ENCODE measurements at regions not wholly inside any gene's neighbourhood (a gene's known extent, or its start where the extent isn't known, plus 50 kb on each side); places are given as distances from the start of the nearest gene placed in this dataset.

DNA sequence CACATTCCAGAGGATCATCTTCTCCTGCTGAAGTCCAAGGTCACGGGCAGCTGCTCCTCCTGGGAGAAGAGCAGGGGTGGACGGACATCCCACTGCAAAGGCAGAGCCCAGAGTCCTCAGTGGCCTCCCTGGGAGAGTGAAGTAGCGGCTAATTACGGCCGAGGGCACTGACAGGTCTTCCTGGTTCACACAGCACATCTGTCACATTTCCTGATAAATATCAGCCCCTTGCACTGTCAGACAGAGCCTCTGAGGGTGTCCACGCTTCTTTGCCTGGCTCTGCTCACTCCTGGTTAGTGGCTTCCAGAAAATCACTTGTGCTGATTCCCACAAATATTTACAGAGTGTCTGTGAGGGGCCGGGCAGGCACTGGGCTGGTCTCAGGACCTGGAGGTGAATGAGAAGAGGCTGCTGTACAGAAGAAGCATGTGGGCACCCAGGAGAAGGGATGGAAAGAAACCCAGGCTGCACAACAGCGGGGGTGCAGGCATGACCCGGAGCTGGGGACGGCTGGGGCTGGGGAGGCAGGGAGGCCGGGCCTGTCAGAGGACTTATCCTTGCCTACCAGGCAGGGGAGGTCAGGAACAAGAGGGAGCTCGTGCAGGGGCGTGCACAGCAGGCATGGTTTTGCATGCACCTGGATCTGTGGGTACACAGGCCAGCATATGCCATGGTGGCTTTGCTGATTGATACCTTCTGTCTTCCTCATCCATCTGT, 258.2 kb upstream of the TNRC6C start:
- no peak for DNase-seq (ENCODE audit: low read depth)

DNA sequence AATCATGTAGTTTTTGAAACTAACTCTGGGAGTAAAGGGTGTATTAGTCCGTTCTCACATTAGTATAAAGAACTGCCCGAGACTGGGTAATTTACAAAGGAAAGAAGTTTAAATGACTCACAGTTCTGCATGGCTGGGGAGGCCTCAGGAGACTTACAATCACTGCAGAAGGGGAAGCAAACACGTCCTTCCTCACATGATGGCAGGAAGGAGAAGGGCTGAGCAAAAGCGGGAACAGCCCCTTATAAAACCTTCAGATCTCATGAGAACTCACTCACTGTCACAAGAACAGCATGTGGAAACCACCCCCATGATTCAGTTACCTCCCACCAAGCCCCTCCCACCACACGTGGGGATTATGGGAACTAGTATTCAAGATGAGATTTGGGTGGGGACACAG, 256.5 kb upstream of the TNRC6C start:
- no peak for DNase-seq (ENCODE audit: low read depth)

DNA sequence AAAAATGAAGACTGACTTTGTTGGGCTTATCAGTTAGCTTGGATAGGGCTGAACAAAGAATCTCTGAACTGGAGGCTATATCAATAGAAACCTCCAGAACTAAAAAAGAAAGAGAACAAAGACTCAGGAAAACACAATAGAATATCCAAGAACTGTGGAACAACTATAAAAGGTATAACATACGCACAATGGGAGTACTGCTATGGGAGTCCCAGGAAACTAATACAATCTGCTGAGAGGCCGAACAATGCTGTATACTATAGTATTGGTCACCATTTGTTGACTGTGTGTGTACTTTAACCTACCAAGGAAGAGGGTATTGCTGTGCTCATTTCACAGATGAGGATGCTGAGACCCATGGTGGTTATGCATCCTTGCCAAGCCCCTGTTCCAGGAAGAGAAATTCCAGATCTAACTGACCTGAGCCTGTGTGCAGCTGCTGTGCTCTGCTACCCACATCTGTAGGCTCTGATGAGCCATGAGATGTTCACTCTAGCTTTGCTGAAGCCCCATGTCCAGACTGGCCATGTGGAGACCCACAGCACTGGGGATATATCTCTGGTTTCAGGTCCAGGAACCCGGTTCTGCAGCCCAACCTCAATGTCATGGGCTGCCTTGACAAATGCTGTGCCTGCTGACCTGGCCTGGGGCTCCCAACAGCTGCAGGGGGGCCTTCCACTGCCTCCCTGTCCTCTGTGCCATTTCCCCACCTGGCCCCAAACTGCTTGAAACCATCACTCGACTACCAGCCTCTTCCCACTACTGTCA, 254.3 kb upstream of the TNRC6C start:
- DNase-seq (ENCODE audit: low read depth): no peak

DNA sequence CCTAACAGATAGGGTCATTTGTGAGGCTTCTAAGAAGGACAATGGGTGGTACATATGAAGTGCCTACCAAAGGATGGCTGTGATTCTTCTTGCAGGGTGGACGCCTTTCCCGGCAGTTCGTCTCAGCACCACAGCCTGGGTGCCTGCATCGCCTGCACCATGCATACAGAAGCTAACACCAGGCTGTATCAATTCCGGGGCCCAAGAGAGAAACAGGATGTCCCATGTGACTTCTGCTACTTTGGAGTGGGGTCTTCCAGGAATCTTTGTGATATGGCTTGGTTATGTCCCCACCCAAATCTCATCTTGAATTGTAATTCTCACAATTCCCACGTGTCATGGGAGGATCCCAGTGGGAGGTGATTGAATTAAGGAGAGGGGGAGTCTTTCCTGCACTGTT, 251.6 kb upstream of the TNRC6C start:
- no peak for DNase-seq (ENCODE audit: low read depth)

DNA sequence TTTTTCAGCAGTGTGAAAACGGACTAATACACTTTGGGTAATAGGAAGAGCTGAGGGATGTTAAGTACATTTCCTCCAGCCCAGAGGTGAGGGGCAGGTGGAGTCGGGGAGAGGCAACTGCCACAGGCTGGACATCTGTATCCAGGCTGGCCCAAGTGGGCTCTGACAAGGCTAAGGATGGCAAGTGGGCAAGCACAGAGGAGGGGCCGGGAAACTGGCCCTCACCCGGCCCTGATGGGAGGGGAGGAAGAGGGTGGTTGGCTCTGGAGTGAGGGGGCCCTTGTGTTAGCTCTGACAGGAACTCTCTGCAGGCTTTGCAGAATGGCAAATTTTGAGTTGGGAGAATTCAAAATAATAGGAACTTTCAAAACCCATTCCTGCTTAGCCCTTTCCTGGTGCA, 251.0 kb upstream of the TNRC6C start:
- DNase-seq (ENCODE audit: low read depth): no peak

DNA sequence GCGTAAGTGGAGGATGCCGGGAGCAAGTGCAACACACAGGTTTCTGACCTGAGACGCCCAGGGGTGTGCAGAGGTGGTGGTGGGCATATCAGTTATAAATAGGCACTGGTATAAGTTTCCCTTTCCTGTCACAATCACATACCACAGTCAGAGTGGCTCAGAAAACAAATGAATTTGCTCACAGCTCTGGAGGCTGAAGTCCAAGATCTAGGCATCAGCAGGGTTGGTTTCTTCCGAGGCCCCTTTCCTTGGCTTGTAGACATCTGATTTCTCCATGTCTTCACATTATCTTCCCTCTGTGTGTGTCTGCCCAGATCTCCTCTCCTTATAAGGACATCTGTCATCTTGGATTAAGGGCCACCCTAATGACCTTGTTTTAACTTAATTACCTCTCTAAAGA, 250.5 kb upstream of the TNRC6C start:
- no peak for DNase-seq (ENCODE audit: low read depth)

DNA sequence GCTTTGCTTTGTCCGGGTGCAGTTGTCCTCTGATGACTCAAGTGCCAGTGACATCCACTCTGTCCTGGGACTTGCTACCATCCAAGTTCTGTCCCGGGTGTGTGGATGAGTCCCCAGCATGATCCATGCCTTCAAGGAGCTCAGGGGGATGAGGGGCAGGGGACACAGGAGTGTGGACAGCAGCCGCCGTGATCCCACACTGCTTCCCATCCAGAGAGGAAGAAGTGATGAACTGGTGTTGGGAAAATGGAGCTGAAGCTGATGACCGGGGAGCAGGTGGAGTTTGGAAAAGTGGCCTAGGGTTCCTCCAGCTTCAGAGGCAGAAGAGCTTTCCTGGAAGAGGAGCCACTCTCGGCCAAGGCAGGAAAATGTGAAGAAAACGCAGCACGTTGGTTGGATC, 249.6 kb upstream of the TNRC6C start:
- DNase-seq (ENCODE audit: low read depth): no peak

DNA sequence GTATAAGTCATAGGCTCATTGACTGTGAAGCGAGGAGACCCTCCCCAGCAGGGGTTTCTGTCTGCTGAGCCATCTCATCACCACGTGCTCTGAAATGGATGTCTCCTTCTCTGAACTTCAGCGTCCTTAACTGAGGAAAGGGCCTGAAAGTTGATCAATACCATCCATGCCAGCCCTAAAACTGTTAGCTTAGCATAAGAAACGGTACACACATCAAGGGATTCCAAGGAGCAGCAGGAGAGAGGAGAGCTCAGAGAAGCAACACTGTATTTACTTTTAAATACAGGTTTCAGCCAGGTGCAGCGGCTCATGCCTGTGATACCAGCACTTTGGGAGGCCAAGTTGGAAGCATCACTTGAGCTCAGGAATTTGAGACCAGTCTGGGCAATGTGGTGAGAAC, 248.9 kb upstream of the TNRC6C start:
- DNase-seq (ENCODE audit: low read depth): no peak

DNA sequence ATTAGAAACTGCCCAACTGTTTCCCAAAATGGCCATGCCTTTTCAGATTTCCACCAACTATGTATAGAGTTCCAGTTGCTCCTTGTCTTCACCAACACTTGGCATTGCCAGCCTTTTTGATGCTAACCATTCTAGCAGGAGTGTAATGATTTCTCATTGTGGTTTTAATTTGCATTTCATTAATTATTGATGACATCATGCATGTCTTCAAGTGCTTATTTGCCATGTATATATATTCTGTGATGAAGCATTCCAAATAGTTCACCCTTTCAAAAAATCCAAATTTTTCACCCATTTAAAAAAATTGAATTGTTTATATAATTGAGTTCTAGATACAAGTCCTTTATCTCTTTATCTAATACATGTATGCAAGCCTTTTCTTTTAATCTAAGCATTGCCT, 245.9 kb upstream of the TNRC6C start:
- DNase-seq (ENCODE audit: low read depth): no peak

DNA sequence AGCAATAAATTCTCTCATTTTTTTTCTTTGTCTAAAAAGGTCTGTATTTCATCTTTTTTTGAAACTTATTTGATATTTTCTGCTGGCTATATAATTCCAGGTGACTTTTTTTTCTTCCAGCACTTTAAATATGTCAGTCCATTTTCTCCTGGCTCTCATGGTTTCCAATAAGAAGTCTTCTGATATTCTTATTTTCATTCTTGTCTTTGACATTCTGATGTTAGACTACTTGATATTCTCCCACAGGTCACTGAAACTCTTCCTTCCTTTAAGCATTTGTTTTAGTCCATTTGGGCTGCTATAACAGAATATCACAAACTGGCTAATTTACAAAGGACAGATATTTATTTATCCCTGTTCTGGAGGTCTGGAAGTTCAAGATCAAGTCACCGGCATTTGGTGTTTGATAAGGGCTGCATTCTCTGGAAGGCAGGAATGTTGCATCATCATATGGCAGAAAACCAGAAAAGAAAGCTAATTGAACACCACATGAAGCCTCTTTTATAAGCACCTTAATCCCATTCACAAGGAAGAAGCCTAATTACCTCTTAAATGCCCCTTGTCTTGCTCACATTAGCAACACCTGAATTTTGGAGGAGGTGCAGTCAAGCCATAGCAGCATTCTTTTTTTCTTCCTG, 242.1 kb upstream of the TNRC6C start:
- no peak for DNase-seq (ENCODE audit: low read depth)

DNA sequence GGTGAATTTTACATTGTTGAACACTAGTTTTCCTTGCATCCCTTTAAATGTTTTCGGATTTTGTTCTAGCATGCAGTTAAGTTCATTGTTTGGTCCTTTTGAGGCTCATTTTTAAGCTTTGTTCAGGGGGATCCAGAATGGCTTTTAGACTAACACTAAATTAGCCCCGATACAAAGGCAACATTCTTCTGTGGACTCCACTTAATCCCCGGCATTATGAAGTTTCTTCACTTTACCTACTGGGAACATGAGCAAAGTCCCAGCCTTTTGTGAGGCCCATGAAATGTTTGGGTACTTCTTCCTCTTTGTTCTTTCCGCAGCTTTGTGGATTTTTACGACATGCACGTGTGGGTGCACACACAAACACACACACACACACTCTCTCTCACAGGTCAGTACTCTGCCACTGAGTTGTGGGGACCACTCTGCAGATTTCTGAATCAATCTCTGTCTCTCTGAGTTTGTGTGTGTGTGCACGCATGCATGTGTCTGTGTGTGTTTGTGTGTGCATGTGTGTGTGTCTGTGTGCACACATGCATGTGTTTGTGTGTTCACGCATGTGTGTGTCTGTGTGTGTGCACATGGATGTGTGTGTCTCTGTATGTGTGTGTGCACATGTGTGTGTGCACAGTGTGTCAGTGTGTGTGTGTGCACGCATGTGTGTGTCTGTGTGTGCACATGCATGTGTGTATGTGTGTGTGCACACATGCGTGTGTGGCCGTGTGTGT, 240.4 kb upstream of the TNRC6C start:
- DNase-seq (ENCODE audit: low read depth): no peak

DNA sequence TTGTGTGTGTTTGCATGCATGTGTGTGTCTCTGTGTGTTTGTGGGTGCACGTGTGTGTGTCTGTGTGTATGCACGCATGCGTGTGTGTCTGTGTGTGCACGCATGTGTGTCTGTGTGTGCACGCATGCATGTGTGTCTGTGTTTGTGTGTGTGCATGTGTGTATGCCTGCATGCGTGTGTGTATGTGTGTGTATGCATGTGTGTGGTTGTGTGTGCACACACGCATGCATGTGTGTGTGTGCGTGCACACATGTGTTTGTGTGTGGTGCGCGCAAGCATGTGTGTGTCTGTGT, 239.9 kb upstream of the TNRC6C start:
- no peak for DNase-seq (ENCODE audit: low read depth)

DNA sequence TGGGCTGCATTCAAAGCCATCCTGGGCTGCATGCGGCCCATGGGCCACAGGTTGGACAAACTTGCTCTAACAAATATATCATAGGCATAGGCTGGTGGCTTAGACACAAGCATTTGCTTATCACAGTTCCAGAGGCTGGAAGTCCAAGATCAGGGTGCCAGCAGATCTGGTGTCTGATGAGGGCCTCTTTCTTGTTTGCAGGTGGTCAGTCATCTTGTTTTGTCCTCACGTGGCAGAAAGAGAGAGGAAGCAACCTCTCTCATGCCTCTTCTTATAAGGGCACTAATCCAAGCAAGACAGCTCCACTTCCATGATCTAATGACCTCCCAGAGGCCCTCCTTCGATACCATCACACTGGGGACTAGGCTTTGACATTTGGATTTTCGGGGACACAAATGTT, 238.7 kb upstream of the TNRC6C start:
- DNase-seq (ENCODE audit: low read depth): no peak

DNA sequence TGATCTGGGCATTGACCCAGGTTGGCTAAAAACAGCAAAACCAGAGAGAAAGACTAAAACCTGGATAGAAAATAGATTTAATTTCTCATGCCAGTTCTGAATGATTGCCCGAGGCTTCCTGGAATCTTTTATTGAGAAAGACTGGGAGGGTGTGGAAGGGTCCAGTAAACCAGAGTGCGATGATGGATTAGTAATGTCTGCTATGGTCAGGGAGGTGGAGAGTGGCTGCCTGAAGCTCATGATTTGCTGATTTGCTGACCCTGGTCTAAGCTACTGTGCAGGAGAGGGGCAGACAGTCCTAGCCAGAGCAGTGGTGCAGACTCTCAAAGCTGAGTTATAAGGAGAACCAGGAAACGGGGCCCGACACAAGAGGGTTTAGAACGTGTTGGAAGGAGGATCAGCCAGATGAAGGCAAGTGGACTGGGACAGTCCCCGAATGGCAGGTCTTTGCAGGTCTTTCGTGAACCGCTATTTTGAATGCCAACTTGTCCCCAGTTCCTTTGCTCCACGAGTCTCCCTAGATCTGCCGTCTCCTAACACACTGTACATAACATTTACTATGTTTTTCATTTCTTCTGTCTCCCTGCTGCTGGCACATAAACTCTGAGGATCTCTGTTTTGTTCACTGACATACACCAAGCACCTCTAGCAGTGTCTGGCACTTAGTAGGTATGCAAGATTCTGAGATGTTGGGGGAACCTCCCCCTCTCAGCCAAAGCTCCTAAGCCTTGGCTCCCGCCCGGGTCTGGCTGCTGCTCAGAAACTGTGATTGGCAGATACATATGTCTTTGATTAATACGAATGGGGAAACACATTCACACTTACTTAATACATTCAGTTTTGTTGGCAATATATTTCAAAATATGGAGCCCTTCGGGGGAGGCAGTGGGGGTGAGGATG, 237.3 kb upstream of the TNRC6C start:
- no peak for DNase-seq (ENCODE audit: low read depth)

DNA sequence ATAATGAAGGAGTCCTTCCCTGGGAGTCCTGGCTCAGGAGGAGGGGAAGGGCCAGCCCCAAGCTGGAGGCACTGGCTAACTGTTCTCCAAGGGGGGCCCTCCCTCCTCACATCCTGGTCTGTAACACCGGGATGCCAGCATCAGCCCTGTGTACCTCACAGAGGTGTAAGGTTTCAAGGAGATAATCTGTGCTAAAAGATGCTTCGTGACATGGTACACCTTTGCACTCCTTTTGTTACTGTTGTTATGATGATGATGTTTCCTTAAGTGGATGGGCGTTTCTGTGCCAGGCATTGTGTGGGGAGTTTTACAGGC, 236.7 kb upstream of the TNRC6C start:
- DNase-seq (ENCODE audit: low read depth): no peak

DNA sequence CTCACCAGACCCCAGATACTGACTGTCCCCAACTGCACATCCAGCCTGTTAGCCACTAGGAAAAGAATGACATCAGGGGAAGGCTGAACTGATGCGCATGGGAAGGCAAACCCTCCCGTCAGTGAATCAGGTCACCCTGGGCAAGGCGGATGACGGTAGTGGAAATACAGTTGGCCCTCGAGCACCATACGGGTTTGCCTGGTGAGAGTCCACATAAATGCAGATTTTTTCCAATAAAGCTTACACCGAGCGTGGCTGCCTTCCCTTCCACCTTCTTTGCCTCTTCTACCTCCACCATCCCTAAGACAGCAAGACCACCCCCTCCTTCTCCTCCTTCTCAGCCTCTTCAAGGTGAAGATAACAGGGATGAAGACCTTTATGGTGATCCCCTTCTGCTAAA, 236.1 kb upstream of the TNRC6C start:
- no peak for DNase-seq (ENCODE audit: low read depth)

DNA sequence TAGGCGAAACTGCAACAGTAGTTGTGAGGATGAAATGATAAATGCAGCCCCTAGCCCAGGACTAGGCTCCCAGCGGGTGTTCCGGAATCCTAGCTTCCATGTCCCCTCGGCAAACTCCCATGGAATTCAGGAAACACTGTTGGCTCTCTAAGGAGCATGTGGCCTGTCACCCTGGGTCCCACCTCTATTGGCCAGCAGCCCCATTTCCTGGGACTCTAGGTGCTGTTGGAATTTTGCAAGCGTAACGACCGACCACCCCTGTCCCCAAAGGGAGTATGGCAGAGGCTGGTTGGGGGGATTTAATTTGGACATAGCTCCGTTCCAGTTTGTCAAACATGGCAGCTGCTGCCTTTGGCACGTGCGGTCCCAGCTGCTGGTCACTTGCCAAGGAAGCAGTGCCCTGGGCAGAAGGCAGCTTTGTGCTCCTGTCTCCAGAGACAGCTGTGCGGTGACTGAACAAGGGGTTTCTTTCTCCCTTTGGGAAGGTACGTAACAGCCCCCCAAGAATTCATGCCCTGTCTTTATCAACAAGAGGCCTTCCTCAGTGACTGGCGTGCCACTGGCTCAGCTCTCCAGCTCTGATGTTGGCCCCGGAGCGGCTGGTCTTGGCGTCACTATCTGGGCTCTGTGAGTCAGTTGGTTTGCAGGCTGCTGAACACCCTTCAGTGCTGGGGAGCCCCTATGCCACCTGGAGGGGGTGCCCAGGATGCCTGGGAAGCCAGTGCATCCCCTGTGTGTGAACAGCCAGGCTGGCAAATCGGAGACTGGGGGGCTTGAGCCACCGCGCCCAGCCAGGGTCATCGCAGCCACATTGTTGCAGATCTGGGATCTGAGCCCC, 235.2 kb upstream of the TNRC6C start:
- DNase-seq (ENCODE audit: low read depth): no peak

DNA sequence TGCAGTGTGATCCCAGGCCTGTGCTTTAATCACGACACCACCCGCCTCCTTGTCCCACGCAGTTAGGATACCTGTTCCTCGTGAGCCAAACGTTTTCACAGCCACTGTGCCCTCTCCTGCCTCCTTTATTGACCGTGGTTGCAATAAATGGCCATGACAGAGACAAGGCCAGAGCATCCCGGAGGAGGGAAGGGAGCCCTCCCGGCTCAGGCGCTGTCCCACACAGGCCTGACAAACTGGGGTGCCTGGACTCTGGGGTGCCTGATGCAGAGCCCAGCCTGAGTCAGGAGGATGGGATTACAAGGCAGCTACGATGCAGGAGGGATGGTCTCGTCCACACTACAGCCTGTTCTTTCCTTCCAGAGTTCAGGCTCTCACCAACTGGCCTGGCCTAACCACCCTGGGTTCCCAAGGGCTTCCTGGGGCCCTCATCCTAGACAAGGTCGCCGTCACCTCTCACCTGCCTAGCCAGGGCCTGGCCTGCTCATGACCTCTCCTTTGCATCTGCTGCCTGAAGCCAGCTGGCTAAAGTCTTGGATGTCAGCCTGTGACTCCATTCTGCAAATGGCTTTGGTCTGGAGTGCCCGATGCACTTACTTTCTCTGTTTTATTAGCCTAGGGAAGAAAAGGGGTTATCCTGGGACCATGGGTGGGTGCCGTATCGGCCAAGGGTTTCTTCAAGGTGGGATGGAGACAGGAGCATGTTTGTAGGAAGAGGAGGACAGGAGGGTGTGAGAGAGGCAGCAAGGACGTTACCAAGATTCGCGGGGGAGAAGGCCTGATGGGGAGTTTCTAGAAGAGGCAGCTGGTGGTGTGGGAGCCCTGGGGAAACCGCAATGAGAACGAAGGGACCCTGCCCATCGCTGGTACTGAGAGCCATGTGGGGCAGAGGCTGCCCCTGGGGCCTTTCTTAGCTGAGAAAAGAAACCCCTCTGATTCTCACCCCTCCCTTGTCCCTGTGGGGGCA, 234.3 kb upstream of the TNRC6C start:
- DNase-seq (ENCODE audit: low read depth): no peak

DNA sequence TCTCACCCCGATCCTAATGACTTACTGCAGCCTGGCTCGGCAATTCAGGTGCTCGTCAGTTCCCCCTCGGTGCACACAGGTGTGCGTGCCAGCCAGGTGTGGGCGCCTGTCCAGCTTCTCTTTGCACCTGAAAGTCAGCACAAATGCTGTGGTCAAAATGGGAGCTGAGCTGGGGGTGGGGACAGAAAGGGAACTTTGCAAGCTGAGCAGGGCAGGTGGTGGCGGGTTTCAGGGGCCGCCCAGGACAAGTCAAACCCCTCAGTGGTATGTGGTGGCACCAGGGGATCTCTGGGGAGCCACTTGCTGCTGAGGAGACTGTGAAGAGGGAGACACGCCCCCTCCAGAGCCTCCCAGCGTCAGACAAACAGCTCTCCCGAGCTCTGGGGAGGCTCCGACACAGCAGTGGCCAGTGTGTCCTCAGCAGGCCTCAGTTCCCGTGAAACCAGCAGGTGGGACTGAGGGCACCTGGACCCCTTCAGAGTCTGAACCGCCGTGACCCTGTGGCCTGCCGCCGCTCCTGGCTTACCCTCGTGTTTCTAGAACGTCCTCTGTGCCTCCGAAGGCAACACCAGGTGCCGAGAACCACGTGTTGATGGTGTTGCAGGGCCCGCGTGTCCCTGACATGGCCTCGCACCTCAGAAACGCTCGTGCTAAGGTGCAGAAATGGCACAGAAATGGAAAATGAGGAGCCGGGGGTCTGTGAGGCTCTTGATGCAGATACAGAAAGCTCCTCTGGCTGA, 233.5 kb upstream of the TNRC6C start:
- no peak for DNase-seq (ENCODE audit: low read depth)

Data from activated T-cell treated with anti-CD3 and anti-CD28 coated beads for 48 hours (primary cell).